Stimulated activated CD4-positive, alpha-beta T cell treated with anti-CD3 and anti-CD28 coated beads, Interleukin-15, amount 100 ng/mL, for 24 hours (primary cell): ENCODE measurements at regions not wholly inside any gene's neighbourhood (a gene's known extent, or its start where the extent isn't known, plus 50 kb on each side); places are given as distances from the start of the nearest gene placed in this dataset.
"Not testable (repeated sequence)": the region's sequence is repeated elsewhere in the genome, so short reads cannot be mapped to it uniquely, and the experiment has no call there.

Source experiments
- DNase-seq: peaks from one replicate; pipeline ENCODE4 v3.0.0-alpha.2; 2020

- DNase-seq = no peak
These were observed 361.8 kb downstream of the TEX13C start for GRCh38 chrX:125681507-125681906.

GRCh38 chrX:125690522-125690921 lies 370.9 kb downstream of the TEX13C start:
- not testable (repeated sequence) for DNase-seq

- DNase-seq = no peak
These were observed 374.5 kb downstream of the TEX13C start for GRCh38 chrX:125694171-125694570.

- no peak for DNase-seq
These were observed 389.4 kb downstream of the TEX13C start for GRCh38 chrX:125709074-125709473.

GRCh38 chrX:125709532-125709931 lies 389.9 kb downstream of the TEX13C start:
- DNase-seq = no peak

GRCh38 chrX:125710403-125711062 lies 390.9 kb downstream of the TEX13C start:
- no peak for DNase-seq

- no peak for DNase-seq
These were observed 391.4 kb downstream of the TEX13C start for GRCh38 chrX:125711103-125711502.

GRCh38 chrX:125713633-125714032 lies 394.0 kb downstream of the TEX13C start:
- no peak for DNase-seq

- no peak for DNase-seq
These were observed 407.4 kb downstream of the TEX13C start for GRCh38 chrX:125727117-125727516.

GRCh38 chrX:125736008-125736729 lies 416.5 kb downstream of the TEX13C start:
- DNase-seq = no peak

- no peak for DNase-seq
These were observed 423.1 kb downstream of the TEX13C start for GRCh38 chrX:125742811-125743210.

GRCh38 chrX:125744914-125745313 lies 421.2 kb downstream of the DCAF12L2 start:
- DNase-seq = no peak

GRCh38 chrX:125757794-125758564 lies 408.1 kb downstream of the DCAF12L2 start:
- DNase-seq = no peak

- no peak for DNase-seq
These were observed 407.3 kb downstream of the DCAF12L2 start for GRCh38 chrX:125758819-125759218.

- DNase-seq = no peak
These were observed 403.1 kb downstream of the DCAF12L2 start for GRCh38 chrX:125762954-125763353.

- DNase-seq = no peak
These were observed 400.7 kb downstream of the DCAF12L2 start for GRCh38 chrX:125765347-125765746.

- no peak for DNase-seq
These were observed 396.5 kb downstream of the DCAF12L2 start for GRCh38 chrX:125769628-125770027.

GRCh38 chrX:125778261-125778660 lies 387.8 kb downstream of the DCAF12L2 start:
- no peak for DNase-seq

GRCh38 chrX:125782184-125782583 lies 383.9 kb downstream of the DCAF12L2 start:
- no peak for DNase-seq

- DNase-seq = no peak
These were observed 379.8 kb downstream of the DCAF12L2 start for GRCh38 chrX:125786316-125786715.

- DNase-seq = no peak
These were observed 374.3 kb downstream of the DCAF12L2 start for GRCh38 chrX:125791787-125792186.

- no peak for DNase-seq
These were observed 355.2 kb downstream of the DCAF12L2 start for GRCh38 chrX:125810856-125811255.

GRCh38 chrX:125826080-125826479 lies 340.0 kb downstream of the DCAF12L2 start:
- no peak for DNase-seq
